GM12891 (cell line): ENCODE measurements at regions not wholly inside any gene's neighbourhood (a gene's known extent, or its start where the extent isn't known, plus 50 kb on each side); places are given as distances from the start of the nearest gene placed in this dataset.

ENCODE experiments used
- POLR2AphosphoS5 ChIP-seq: IDR thresholded peaks from 2 replicates; pipeline ENCODE4 v1.6.1; 2011; ENCODE audit warnings: low read depth, low read length, control low read depth
- SPI1 ChIP-seq: IDR thresholded peaks from 2 replicates; pipeline ENCODE4 v1.6.1; 2011; ENCODE audit warnings: low read depth, low read length, control low read depth

DNA sequence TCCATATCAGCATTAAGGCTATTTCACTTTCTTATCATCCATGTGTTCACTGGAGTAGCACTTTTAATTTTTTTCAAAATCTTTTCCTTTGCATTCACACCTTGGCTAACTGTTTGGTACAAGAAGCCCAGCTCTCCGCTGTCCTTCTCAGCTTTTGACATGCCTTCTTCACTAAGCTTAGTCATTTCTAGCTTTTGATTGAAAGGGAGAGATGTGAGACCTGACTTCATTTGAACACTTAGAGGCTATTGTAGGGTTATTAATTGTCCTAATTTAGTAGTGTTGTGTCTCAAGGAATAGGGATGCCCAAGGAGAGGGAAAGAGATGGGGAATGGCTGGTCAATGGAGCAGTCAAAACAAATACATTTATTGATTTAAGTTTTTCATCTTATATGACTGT is 350.0 kb downstream of the CXCL12 start:
- TF ChIP-seq SPI1, result no peak
- no peak for TF ChIP-seq POLR2AphosphoS5
